GM12872 (cell line): ENCODE measurements at regions not wholly inside any gene's neighbourhood (a gene's known extent, or its start where the extent isn't known, plus 50 kb on each side); places are given as distances from the start of the nearest gene placed in this dataset.

Source experiments
- TF ChIP-seq, protein P1 (sequence below): IDR thresholded peaks from 3 replicates; pipeline ENCODE4 v1.5.1; 2011; ENCODE audit warnings: low read depth, mild to moderate bottlenecking, low read length, moderate library complexity; ENCODE audit not compliant: insufficient read depth

DNA sequence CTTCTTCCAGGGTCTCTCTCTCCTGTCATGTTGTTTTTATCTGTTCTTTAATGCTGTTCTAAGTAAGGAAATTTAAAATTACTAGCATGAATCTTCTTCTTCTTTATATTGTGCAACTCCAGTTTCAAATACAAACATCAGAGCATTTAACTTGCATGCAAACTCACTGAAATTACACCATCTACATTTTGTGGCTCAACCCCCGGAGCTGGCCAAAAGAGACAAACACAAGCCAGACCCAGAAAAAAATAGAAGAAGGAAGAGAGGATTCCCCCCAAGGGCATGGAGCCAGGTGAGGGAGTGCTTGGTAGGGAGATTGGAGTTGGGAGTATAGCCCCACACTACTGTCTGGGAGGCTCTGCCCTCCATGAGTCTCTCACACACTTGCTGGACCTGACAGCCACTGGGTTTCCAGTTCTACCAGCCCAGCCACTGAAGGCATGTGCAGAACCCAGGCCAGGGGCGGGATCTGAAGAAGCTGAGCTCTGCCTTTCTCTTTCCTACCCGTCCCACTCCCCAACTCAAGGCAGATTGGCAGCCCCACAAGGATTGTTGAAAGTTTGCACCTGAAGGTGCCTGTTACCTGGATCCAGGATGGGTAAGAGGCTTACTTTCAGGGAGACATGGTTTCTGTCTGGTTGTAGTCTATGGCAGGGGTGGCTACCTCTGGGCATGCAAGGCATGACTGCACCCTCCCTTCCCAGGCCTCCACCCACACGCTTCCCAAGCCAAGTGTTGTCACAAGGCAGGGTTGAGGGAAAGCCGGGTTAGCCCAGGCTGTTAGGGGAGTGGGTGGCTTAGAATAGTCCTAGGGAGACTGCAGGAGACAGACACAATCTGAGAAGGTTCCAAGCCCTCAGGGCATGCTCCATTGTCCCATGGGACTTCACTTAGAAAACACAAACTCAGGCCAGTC is 297.2 kb downstream of the TGFB2 start:
- TF ChIP-seq, protein P1, sequence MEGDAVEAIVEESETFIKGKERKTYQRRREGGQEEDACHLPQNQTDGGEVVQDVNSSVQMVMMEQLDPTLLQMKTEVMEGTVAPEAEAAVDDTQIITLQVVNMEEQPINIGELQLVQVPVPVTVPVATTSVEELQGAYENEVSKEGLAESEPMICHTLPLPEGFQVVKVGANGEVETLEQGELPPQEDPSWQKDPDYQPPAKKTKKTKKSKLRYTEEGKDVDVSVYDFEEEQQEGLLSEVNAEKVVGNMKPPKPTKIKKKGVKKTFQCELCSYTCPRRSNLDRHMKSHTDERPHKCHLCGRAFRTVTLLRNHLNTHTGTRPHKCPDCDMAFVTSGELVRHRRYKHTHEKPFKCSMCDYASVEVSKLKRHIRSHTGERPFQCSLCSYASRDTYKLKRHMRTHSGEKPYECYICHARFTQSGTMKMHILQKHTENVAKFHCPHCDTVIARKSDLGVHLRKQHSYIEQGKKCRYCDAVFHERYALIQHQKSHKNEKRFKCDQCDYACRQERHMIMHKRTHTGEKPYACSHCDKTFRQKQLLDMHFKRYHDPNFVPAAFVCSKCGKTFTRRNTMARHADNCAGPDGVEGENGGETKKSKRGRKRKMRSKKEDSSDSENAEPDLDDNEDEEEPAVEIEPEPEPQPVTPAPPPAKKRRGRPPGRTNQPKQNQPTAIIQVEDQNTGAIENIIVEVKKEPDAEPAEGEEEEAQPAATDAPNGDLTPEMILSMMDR: no peak

DNA sequence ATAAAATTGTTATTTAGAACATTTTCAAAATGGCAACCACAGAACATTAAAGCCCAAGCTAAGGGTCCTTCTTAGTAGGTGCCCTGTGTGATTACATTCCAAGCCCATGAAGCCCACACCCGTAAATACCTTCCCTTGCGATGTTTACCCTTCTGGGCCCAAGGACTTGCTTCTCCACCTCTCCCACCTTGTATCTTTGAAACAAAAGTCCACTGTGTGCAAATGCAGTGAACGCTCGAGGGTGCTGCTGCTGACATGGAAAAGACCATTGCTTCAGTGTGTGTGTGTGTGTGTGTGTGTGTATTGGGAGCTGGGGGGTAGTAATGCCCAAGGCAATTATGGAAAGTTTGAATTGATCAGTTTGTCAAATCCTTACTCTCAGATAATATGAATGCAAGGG is 298.1 kb downstream of the TGFB2 start:
- TF ChIP-seq, protein P1: no peak

DNA sequence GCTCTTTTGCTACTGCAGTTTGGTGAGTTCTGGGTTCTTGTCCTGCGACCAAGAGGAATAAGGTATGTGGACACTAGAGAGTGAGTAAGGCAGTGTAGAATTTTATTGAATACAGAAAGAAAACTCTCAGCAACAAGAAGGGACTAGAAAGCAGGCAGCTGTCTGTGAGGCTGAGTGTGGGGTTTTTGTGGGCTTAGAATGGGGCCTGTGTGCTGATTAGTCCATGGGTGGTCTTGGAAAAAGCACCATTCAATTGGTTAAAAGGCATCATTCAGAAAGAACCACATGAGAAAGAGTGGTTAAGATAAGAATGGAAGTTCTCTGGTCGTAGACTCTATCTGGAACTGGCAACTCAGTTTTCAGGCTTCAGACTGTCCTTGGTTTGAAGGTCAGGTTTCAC is 298.8 kb downstream of the TGFB2 start:
- TF ChIP-seq, protein P1: no peak

DNA sequence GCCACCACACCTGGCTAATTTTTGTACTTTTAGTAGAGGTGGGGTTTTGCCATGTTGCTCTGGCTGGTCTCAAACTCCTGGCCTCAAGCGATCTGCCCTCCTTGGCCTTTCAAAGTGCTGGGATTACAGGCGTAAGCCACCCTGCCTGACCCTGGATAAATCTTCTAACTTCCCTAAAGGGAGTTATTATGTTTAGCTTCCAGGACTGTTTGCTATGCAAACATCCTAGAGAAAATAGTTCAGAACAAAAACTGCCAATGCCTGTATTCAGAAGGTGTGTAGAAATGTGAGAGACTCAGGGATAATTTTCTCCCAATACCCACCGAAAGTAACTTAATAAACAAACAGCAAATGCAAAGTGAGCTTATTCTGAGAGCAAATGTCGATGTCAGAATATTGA is 301.2 kb downstream of the TGFB2 start:
- TF ChIP-seq, protein P1: no peak

DNA sequence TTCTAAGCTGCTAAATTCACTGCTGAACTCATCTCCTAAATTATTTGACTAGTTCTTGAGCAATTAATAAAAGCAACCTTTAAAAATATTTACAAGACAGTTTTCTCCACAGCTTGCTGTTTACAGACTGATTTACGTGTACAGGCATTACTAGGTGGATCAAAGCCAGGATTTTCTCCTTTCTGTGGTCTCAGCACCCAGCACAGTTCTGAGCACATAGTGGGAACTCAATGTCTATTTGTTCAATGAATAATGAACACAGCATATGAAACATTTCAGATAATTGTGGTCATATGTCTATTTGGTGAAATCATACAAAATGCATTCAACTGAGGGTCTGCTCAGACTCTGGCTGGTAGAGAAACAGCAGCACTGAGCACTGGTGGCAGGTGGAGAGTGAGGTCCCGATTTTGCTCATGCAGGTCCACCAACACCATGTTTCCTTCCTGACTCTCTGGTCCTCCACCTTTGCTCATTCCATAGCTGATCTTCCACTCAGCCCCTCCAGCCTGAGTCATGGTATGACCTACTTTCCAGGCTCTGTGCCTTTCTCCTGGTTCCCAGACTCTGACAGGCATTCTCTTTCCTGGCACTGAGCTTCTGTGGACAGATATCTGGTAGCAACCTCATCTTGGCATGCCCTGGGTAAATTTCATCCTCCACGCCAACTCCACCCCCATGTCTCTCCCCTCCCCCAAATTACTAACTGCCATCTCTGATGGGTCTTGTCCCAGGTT is 311.3 kb downstream of the TGFB2 start:
- TF ChIP-seq, protein P1: no peak

DNA sequence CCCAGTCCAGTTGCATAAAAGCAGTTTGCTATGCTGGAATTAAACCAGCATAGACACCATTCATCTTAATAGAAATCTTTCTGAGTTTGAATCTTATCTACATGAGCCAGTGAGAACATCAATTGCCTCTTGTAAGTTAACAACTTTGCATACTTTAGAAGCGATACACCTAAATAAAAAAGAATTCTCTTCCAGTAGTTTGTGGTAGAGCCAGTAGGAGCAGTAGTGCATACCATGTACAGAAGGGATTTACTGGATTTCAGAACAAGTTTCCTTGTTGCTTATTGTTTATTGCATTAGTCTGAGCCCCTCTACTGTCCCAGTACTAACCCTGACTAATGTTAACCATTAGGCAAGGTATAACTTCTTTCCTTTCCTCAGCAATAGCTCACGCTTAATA is 313.1 kb downstream of the TGFB2 start:
- TF ChIP-seq, protein P1: no peak

DNA sequence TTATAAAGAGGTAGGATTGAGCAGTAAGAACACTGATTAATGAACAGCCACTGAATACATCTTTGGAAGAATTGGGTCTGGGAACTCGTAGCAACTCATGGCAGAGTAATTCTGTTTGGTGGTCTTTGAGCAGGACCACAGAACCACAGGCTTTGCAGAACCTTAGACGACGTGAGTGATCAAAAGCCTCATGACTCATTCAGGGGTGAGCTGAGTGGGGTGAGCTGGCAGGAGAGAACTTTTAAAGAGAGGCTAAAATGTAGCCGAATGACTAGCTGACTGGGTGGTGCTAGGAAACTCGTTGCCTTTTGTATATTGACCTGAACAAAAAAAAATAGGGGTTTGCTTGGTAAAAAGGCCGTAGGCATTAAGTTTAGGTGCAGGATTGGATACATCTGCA is 313.8 kb downstream of the TGFB2 start:
- TF ChIP-seq, protein P1: no peak
